H1 (cell line): ENCODE measurements at regions not wholly inside any gene's neighbourhood (a gene's known extent, or its start where the extent isn't known, plus 50 kb on each side); places are given as distances from the start of the nearest gene placed in this dataset.

Experiments
- CTCF ChIA-PET: fragments of 300-600 bp; sonication (Branson Sonifier 250); formaldehyde crosslinking; loops from one replicate; lab custom pipeline; 2021; ENCODE audit not compliant: partially characterized antibody; lab: Charles Lee
- POLR2A ChIA-PET: fragments of 300-600 bp; sonication (Branson Sonifier 250); formaldehyde crosslinking; loops from one replicate; lab custom pipeline; 2021; ENCODE audit warnings: inconsistent platforms; ENCODE audit not compliant: partially characterized antibody; lab: Charles Lee
- DNase-seq, 2 experiments: peaks; one replicate each; pipeline versions ENCODE4 v3.0.0 to v3.0.0-alpha.2; 2010 to 2022; ENCODE audit warnings: low spot score in 2 of 2, low read depth in 1 of 2, mixed read lengths in 1 of 2
- FAIRE-seq: peaks from 2 replicates; lab custom pipeline; 2011; peaks lifted over from hg19 to GRCh38; lab: Jason Lieb, UNC
- H2AFZ ChIP-seq: 2 replicates; pipeline ENCODE4 v1.8.1; 2012; ENCODE audit warnings: low read length, inconsistent platforms
- H2AK5ac ChIP-seq: 2 replicates; pipeline ENCODE4 v1.6.1; 2013; ENCODE audit warnings: low read depth, low read length
- H2BK120ac ChIP-seq: replicated peaks from 2 replicates; pipeline ENCODE3; 2013; ENCODE audit warnings: low read depth, low read length, inconsistent platforms
- H2BK12ac ChIP-seq: 2 replicates; pipeline ENCODE4 v1.6.1; 2013; ENCODE audit warnings: low read depth, low read length
- H2BK15ac ChIP-seq: 2 replicates; pipeline ENCODE4 v1.6.1; 2013; ENCODE audit warnings: low read length
- H2BK20ac ChIP-seq: 2 replicates; pipeline ENCODE4 v1.6.1; 2013; ENCODE audit warnings: low read length
- H2BK5ac ChIP-seq: 2 replicates; pipeline ENCODE4 v1.6.1; 2013; ENCODE audit warnings: low read depth, low read length
- H3K14ac ChIP-seq: 2 replicates; pipeline ENCODE4 v1.6.1; 2013; ENCODE audit warnings: inconsistent platforms; ENCODE audit not compliant: insufficient read length
- H3K18ac ChIP-seq: 2 replicates; pipeline ENCODE4 v1.6.1; 2013; ENCODE audit warnings: low read length; ENCODE audit errors: extremely low read depth
- H3K23ac ChIP-seq: 2 replicates; pipeline ENCODE4 v1.6.1; 2013; ENCODE audit warnings: inconsistent platforms; ENCODE audit not compliant: insufficient read length
- H3K23me2 ChIP-seq: 2 replicates; pipeline ENCODE4 v1.6.1; 2013; ENCODE audit warnings: low read depth, low read length
- H3K27ac ChIP-seq: 2 replicates; pipeline ENCODE4 v1.6.1; 2011; ENCODE audit warnings: low read depth, low read length, inconsistent platforms
- H3K27me3 ChIP-seq, 4 experiments: replicated peaks in 1 of 4; 1 replicate in 1 of 4; 2 replicates in 3 of 4; pipeline versions ENCODE4 v1.6.1 to v1.8.1; 2011 to 2013; ENCODE audit warnings: low read length in 3 of 4, mild to moderate bottlenecking in 3 of 4, inconsistent platforms in 2 of 4, mixed read lengths in 2 of 4, moderate library complexity in 1 of 4; ENCODE audit not compliant: control insufficient read depth in 3 of 4, insufficient read depth in 3 of 4; ENCODE audit errors: extremely low read depth in 1 of 4
- H3K36me3 ChIP-seq, 4 experiments: 2 replicates each; pipeline versions ENCODE4 v1.6.1 to v1.8.1; 2011 to 2013; ENCODE audit warnings: mild to moderate bottlenecking in 4 of 4, low read length in 3 of 4, moderate library complexity in 2 of 4, control low read depth in 1 of 4, inconsistent platforms in 1 of 4; ENCODE audit not compliant: insufficient read depth in 4 of 4, control insufficient read depth in 2 of 4
- H3K4ac ChIP-seq: replicated peaks from 2 replicates; pipeline ENCODE3; 2013; ENCODE audit warnings: low read length, low read depth, mixed read lengths, inconsistent platforms; ENCODE audit not compliant: insufficient read length
- H3K4me1 ChIP-seq, 4 experiments: replicated peaks in 1 of 4; 1 replicate in 1 of 4; 2 replicates in 3 of 4; pipeline versions ENCODE4 v1.6.1 to v1.8.1; 2011 to 2013; ENCODE audit warnings: low read length in 3 of 4, inconsistent platforms in 2 of 4, mixed read lengths in 1 of 4; ENCODE audit not compliant: insufficient read depth in 4 of 4, control insufficient read depth in 3 of 4
- H3K4me2 ChIP-seq, 2 experiments: 2 replicates each; pipeline versions ENCODE4 v1.6.1 to v1.8.1; 2011 to 2013; ENCODE audit warnings: low read depth in 2 of 2, low read length in 2 of 2, control low read depth in 1 of 2, inconsistent platforms in 1 of 2, mild to moderate bottlenecking in 1 of 2; ENCODE audit not compliant: insufficient read depth in 1 of 2
- H3K4me3 ChIP-seq, 4 experiments: fragments of 200-600, 300-600 bp in 1 of 4; sonication (generic), shearing (Covaris generic), sonication (Bioruptor Twin) in 1 of 4; 2 replicates each; pipeline versions ENCODE4 v1.5.1 to v1.8.1; 2011 to 2016; ENCODE audit warnings: low read length in 4 of 4, low read depth in 3 of 4, control low read depth in 2 of 4, inconsistent platforms in 2 of 4, mild to moderate bottlenecking in 2 of 4, mixed read lengths in 1 of 4, moderate library complexity in 1 of 4; ENCODE audit not compliant: insufficient read depth in 2 of 4; ENCODE audit errors: extremely low read depth in 1 of 4
- H3K56ac ChIP-seq: replicated peaks from 2 replicates; pipeline ENCODE3; 2013; ENCODE audit warnings: low read depth, mild to moderate bottlenecking, mixed read lengths, low read length, inconsistent platforms; ENCODE audit not compliant: insufficient read length
- H3K79me1 ChIP-seq: 2 replicates; pipeline ENCODE4 v1.6.1; 2013; ENCODE audit warnings: low read depth, low read length, control low read depth
- H3K79me2 ChIP-seq, 2 experiments: 2 replicates each; pipeline versions ENCODE4 v1.6.1 to v1.8.1; 2012 to 2013; ENCODE audit warnings: low read length in 2 of 2, mild to moderate bottlenecking in 2 of 2, inconsistent platforms in 1 of 2; ENCODE audit not compliant: insufficient read depth in 2 of 2, control insufficient read depth in 1 of 2
- H3K9ac ChIP-seq, 4 experiments: replicated peaks in 1 of 4; 1 replicate in 1 of 4; 2 replicates in 3 of 4; pipeline versions ENCODE4 v1.6.1 to v1.8.1; 2011 to 2013; ENCODE audit warnings: low read depth in 3 of 4, low read length in 3 of 4, control low read depth in 2 of 4, mild to moderate bottlenecking in 2 of 4, moderate library complexity in 2 of 4, inconsistent platforms in 1 of 4; ENCODE audit errors: extremely low read depth in 1 of 4
- H3K9me3 ChIP-seq, 2 experiments: 2 replicates each; pipeline versions ENCODE4 v1.6.1 to v1.8.1; 2012 to 2013; ENCODE audit warnings: mild to moderate bottlenecking in 2 of 2, moderate library complexity in 2 of 2, control low read depth in 1 of 2, inconsistent platforms in 1 of 2, low read depth in 1 of 2, low read length in 1 of 2, mixed read lengths in 1 of 2; ENCODE audit not compliant: insufficient read depth in 2 of 2
- H4K20me1 ChIP-seq, 2 experiments: replicated peaks in 1 of 2; 2 replicates each; pipeline versions ENCODE3 to v1.8.1; 2011 to 2013; ENCODE audit warnings: inconsistent platforms in 2 of 2, low read length in 2 of 2, mild to moderate bottlenecking in 1 of 2; ENCODE audit not compliant: insufficient read depth in 2 of 2, control insufficient read depth in 1 of 2
- H4K5ac ChIP-seq: 2 replicates; pipeline ENCODE4 v1.6.1; 2013; ENCODE audit warnings: low read length, low read depth, mixed read lengths, inconsistent platforms; ENCODE audit not compliant: insufficient read length
- H4K8ac ChIP-seq: 2 replicates; pipeline ENCODE4 v1.8.0; 2013; ENCODE audit warnings: mild to moderate bottlenecking, moderate library complexity, low read length, inconsistent platforms; ENCODE audit not compliant: insufficient read depth; ENCODE audit errors: extremely low read depth
- H4K91ac ChIP-seq: replicated peaks from 2 replicates; pipeline ENCODE3; 2013; ENCODE audit warnings: low read length, mixed read lengths, inconsistent platforms; ENCODE audit not compliant: insufficient read length
- ASH2L ChIP-seq: fragments of 200-600, 300-600 bp; sonication (generic); IDR thresholded peaks from one replicate; pipeline ENCODE4 v1.7.1; 2017; ENCODE audit warnings: low read length
- SIX5 ChIP-seq: IDR thresholded peaks from 2 replicates; pipeline ENCODE4 v1.6.1; 2011; ENCODE audit warnings: mild to moderate bottlenecking, low read depth, low read length
- WGBS, 2 experiments: shearing (Covaris generic) in 1 of 2; methylation state at CpG; one replicate each; pipeline versions ENCODE4 v1.1.6 to v1.1.7; 2013 to 2015; ENCODE audit warnings: low lambda C conversion rate in 2 of 2, mixed read lengths in 2 of 2, inconsistent platforms in 1 of 2, low coverage in 1 of 2, missing lambda C conversion rate in 1 of 2; ENCODE audit not compliant: insufficient replicate concordance in 2 of 2, insufficient coverage in 1 of 2, insufficient read length in 1 of 2; ENCODE audit errors: extremely low coverage in 1 of 2, missing lambda C conversion rate in 1 of 2; 5-methylcytosine and 5-hydroxymethylcytosine counted together

GRCh38 chr10:1869861-1870260 lies 132.5 kb upstream of the ADARB2 start:
- no peak overlapping the region for H2BK120ac ChIP-seq
- no peak overlapping the region for H2AK5ac ChIP-seq
- TF ChIP-seq SIX5 (no peak), ASH2L (no peak)
- no peak overlapping the region for H2BK5ac ChIP-seq
- H3K79me1 ChIP-seq = no peaks in the 10 kb centered on the region
- no peak overlapping the region for H3K18ac ChIP-seq
- H3K36me3 ChIP-seq = no peaks in the 10 kb centered on the region
- no peak overlapping the region for H4K5ac ChIP-seq
- H2BK12ac ChIP-seq = no peak overlapping the region
- WGBS, 2 experiments = 89% methylated on average over 13 of the region's 13 CpGs; no CpG with 5 or more reads in 1 of the 2 experiments
- no peak overlapping the region for H3K4me3 ChIP-seq
- 0 out of 7 replicates have a peak, but pooled peaks cover 0 to 3% (median 0%) of the 10 kb centered on the region in 4 experiments for H3K27me3 ChIP-seq
- no peak overlapping the region for H3K14ac ChIP-seq
- H3K4me2 ChIP-seq = no peak overlapping the region
- DNase-seq (no peak), FAIRE-seq (no peak)
- H3K27ac ChIP-seq = no peak overlapping the region
- no peak overlapping the region for H2BK15ac ChIP-seq
- H3K4me1 ChIP-seq = no peaks in the 10 kb centered on the region
- no peak overlapping the region for H2AFZ ChIP-seq
- no peaks in the 10 kb centered on the region for H4K20me1 ChIP-seq
- no peak overlapping the region for H4K91ac ChIP-seq
- H3K4ac ChIP-seq = no peak overlapping the region
- ChIA-PET POLR2A (no interaction called here), CTCF (no interaction called here)
- no peak overlapping the region for H4K8ac ChIP-seq
- H3K9me3 ChIP-seq = peaks cover 0 to 2% of the 10 kb centered on the region in 2 experiments; a peak in 2 of 4 replicates
- no peak overlapping the region for H2BK20ac ChIP-seq
- no peaks in the 10 kb centered on the region for H3K23me2 ChIP-seq
- no peak overlapping the region for H3K56ac ChIP-seq
- H3K79me2 ChIP-seq = no peaks in the 10 kb centered on the region
- no peak overlapping the region for H3K23ac ChIP-seq
- no peak overlapping the region for H3K9ac ChIP-seq
